GM19351 (cell line): ENCODE measurements at regions not wholly inside any gene's neighbourhood (a gene's known extent, or its start where the extent isn't known, plus 50 kb on each side); places are given as distances from the start of the nearest gene placed in this dataset.
"Not testable (repeated sequence)": the region's sequence is repeated elsewhere in the genome, so short reads cannot be mapped to it uniquely, and the experiment has no call there.

Experiments
- ATAC-seq: cut with Tn5 transposase; IDR thresholded peaks from one replicate; pipeline ENCODE4 v1.9.1; 2021; ENCODE audit warnings: mild to moderate bottlenecking, moderate library complexity; ENCODE audit not compliant: unreplicated experiment

GRCh38 chr10:33009244-33010131 lies 51.5 kb upstream of the ITGB1 start:
- no peak for ATAC-seq

GRCh38 chr10:33008499-33009243 lies 50.6 kb upstream of the ITGB1 start:
- peak; percentile 57 for ATAC-seq

DNA sequence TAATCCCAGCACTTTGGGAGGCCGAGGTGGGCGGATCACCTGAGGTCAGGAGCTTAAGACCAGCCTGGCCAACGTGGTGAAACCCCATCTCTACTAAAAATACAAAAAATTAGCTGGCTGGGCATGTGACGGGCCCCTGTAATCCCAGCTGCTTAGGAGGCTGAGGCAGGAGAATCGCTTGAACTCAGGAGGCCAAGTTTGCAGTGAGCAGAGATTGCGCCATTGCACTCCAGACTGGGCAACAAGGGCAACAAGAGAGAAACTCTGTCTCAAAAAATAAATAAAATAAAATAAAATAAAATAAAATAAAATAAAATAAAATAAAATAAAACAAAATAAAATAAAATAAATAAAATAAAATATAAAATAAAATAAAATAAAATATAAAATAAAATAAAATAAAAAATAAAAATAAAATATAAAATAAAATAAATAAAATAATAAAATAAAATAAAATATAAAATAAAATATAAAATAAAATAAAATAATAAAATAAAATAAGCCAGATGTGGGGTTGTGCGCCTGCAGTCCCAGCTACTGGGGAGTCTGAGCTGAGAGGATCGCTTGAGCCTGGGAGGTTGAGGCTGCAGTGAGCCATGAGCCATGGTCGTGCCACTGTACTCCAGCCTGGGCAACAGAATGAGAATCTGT lies 49.8 kb upstream of the ITGB1 start:
- not testable (repeated sequence) for ATAC-seq
